ENCODE measurements at regions not wholly inside any gene's neighbourhood (a gene's known extent, or its start where the extent isn't known, plus 50 kb on each side); places are given as distances from the start of the nearest gene placed in this dataset.

DNA sequence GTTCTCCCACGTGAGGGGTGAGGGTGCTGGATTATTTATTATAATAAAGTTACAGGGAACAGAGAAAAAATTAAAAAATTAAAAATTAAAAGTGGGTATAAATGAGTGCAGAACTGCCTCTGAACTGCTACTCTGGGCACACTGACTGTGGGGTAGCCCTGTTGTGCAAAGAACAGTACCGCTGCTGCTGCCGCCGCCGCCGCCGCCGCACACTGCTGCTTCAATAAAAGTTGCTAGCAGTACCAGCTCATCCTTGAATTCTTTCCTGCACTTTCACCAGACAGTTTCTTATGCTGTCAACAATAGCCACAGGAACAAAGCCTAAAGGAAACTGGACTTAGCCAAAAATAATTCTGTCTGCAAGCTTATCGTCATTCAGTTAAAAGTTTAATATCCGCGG is 72.1 kb downstream of the GCC1 start:
- Histone ChIP-seq H3K79me2 (no peaks in the 10 kb centered on the region), H3K9ac (no peak overlapping the region)
- TF ChIP-seq, protein P1, sequence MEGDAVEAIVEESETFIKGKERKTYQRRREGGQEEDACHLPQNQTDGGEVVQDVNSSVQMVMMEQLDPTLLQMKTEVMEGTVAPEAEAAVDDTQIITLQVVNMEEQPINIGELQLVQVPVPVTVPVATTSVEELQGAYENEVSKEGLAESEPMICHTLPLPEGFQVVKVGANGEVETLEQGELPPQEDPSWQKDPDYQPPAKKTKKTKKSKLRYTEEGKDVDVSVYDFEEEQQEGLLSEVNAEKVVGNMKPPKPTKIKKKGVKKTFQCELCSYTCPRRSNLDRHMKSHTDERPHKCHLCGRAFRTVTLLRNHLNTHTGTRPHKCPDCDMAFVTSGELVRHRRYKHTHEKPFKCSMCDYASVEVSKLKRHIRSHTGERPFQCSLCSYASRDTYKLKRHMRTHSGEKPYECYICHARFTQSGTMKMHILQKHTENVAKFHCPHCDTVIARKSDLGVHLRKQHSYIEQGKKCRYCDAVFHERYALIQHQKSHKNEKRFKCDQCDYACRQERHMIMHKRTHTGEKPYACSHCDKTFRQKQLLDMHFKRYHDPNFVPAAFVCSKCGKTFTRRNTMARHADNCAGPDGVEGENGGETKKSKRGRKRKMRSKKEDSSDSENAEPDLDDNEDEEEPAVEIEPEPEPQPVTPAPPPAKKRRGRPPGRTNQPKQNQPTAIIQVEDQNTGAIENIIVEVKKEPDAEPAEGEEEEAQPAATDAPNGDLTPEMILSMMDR (IDR thresholded peaks at IDR 0.05), result no peak

DNA sequence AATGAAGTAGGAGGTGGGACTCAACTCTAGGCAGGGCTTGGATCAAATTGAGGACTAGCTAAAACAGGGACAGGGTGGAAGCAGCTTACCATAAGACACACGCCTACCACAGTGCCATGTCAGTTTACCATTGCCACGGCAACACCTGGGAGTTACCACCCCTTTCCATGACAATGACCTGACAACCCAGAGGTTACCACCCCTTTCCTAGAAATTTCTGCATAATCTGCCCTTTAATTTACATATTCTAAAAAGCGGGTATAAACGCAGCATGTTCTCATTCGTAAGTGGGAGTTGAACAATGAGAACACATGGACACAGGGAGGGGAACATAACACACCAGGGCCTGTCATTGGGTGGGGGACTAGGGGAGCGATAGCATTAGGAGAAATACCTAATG is 72.7 kb downstream of the GCC1 start:
- no peaks in the 10 kb centered on the region for H3K79me2 ChIP-seq
- TF ChIP-seq, protein P1 (IDR thresholded peaks at IDR 0.05), result no peak
- H3K36me3 ChIP-seq (ENCODE audit: control insufficient read depth, insufficient read depth, low read length), result no peaks in the 10 kb centered on the region
- no peak overlapping the region for H3K9ac ChIP-seq
- H3K4me3 ChIP-seq (ENCODE audit: low read depth, low read length), result no peak overlapping the region
- H2AFZ ChIP-seq, result no peak overlapping the region
- H3K4me1 ChIP-seq, result no peaks in the 10 kb centered on the region
- no peaks in the 10 kb centered on the region for H3K27me3 ChIP-seq (ENCODE audit: control insufficient read depth, insufficient read depth, low read length)
- H3K27ac ChIP-seq, result no peak overlapping the region
- no peaks in the 10 kb centered on the region for H3K9me3 ChIP-seq (ENCODE audit: control insufficient read depth, low read length)
- H3K4me2 ChIP-seq (ENCODE audit: low read length), result no peak overlapping the region

More for the DNA sequence above, 72.1 kb downstream of the GCC1 start:
- H3K36me3 ChIP-seq (ENCODE audit: control insufficient read depth, insufficient read depth, low read length), result no peaks in the 10 kb centered on the region
- no peak overlapping the region for H3K27ac ChIP-seq
- H3K4me1 ChIP-seq, result no peaks in the 10 kb centered on the region
- H3K4me3 ChIP-seq (ENCODE audit: low read depth, low read length), result no peak overlapping the region
- H3K4me2 ChIP-seq (ENCODE audit: low read length), result no peak overlapping the region
- no peaks in the 10 kb centered on the region for H3K27me3 ChIP-seq (ENCODE audit: control insufficient read depth, insufficient read depth, low read length)
- H2AFZ ChIP-seq, result no peak overlapping the region
- no peaks in the 10 kb centered on the region for H3K9me3 ChIP-seq (ENCODE audit: control insufficient read depth, low read length)

DNA sequence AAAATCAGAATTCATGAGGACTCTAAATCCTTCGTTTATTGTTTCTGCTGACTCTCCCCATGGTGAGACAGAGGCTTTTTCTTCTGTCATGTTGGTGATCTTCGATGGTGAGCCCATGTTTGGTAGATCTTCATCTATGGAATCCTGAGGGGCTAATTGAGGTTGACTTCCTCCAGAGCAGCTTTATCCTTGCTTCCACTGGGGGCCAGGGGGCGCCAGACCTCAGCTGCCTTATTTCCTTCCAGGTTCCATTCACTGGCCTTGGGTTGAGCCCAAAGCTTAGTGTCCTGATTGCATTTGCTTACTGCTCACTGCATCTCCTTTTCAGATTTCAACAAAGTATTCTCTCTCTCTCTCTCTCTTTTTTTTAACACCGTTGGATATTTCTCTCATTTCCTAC is 80.7 kb downstream of the GCC1 start:
- H3K4me1 ChIP-seq, result no peaks in the 10 kb centered on the region
- no peaks in the 10 kb centered on the region for H3K79me2 ChIP-seq
- H3K9ac ChIP-seq, result no peak overlapping the region
- no peak overlapping the region for H2AFZ ChIP-seq
- H3K4me3 ChIP-seq (ENCODE audit: low read depth, low read length), result no peak overlapping the region
- H3K9me3 ChIP-seq (ENCODE audit: control insufficient read depth, low read length), result no peaks in the 10 kb centered on the region
- H3K36me3 ChIP-seq (ENCODE audit: control insufficient read depth, insufficient read depth, low read length), result no peaks in the 10 kb centered on the region
- TF ChIP-seq, protein P1 (IDR thresholded peaks at IDR 0.05), result peak; percentile 23
- H3K27ac ChIP-seq, result no peak overlapping the region
- H3K27me3 ChIP-seq (ENCODE audit: control insufficient read depth, insufficient read depth, low read length), result no peaks in the 10 kb centered on the region
- H3K4me2 ChIP-seq (ENCODE audit: low read length), result no peak overlapping the region

DNA sequence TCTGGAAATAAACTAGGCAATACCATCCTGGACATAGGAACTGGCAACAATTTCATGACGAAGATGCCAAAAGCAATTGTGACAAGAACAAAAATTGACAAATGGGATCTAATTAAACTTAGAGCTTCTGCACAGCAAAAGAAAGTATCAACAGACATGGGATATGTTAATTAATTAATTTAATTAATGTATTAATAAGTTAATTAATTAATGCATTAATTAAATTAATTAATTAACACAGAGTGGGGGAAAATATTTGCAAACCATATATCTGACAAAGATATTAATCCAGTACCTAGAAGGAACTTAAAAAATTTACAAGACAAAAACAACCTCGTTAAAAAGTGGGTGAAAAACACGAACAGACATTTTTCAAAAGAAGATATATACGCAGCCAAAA is 83.6 kb downstream of the GCC1 start:
- TF ChIP-seq, protein P1 (IDR thresholded peaks at IDR 0.05), result no peak
- H3K27me3 ChIP-seq (ENCODE audit: control insufficient read depth, insufficient read depth, low read length), result no peaks in the 10 kb centered on the region

DNA sequence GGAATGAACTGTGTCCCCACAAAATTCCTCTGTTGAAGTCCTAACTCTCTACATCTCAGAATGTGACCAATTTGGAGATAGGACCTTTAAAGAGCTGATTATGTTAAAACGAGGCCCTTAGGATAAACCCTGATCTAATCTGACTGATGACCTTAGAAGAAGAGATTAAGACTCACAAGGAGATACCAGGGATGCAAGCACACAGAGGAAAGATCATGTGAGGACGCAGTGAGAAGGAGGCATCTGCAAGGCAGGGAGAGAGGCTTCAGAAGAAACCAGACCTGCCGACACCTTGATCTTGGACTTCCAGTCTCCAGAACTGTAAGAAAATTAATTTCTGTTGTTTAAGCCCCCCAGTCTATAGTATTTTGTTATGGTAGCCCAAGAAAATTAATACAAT is 94.9 kb upstream of the ZNF800 start:
- H3K79me2 ChIP-seq, result no peaks in the 10 kb centered on the region
- no peaks in the 10 kb centered on the region for H3K9me3 ChIP-seq (ENCODE audit: control insufficient read depth, low read length)
- no peaks in the 10 kb centered on the region for H3K4me1 ChIP-seq
- no peak overlapping the region for H3K4me2 ChIP-seq (ENCODE audit: low read length)
- H3K36me3 ChIP-seq (ENCODE audit: control insufficient read depth, insufficient read depth, low read length), result no peaks in the 10 kb centered on the region
- no peak overlapping the region for H3K9ac ChIP-seq
- H3K27ac ChIP-seq, result no peak overlapping the region
- no peak overlapping the region for H3K4me3 ChIP-seq (ENCODE audit: low read depth, low read length)
- no peak overlapping the region for H2AFZ ChIP-seq
- TF ChIP-seq, protein P1 (IDR thresholded peaks at IDR 0.05), result no peak
- H3K27me3 ChIP-seq (ENCODE audit: control insufficient read depth, insufficient read depth, low read length), result no peaks in the 10 kb centered on the region

More for the DNA sequence above, 83.6 kb downstream of the GCC1 start:
- Histone ChIP-seq H3K4me2 (ENCODE audit: low read length) (no peak overlapping the region), H3K36me3 (ENCODE audit: control insufficient read depth, insufficient read depth, low read length) (no peaks in the 10 kb centered on the region), H2AFZ (no peak overlapping the region), H3K9ac (no peak overlapping the region), H3K27ac (no peak overlapping the region), H3K4me1 (no peaks in the 10 kb centered on the region), H3K4me3 (ENCODE audit: low read depth, low read length) (no peak overlapping the region), H3K79me2 (no peaks in the 10 kb centered on the region), H3K9me3 (ENCODE audit: control insufficient read depth, low read length) (no peaks in the 10 kb centered on the region)
